ENCODE measurements at regions not wholly inside any gene's neighbourhood (a gene's known extent, or its start where the extent isn't known, plus 50 kb on each side); places are given as distances from the start of the nearest gene placed in this dataset.

DNA sequence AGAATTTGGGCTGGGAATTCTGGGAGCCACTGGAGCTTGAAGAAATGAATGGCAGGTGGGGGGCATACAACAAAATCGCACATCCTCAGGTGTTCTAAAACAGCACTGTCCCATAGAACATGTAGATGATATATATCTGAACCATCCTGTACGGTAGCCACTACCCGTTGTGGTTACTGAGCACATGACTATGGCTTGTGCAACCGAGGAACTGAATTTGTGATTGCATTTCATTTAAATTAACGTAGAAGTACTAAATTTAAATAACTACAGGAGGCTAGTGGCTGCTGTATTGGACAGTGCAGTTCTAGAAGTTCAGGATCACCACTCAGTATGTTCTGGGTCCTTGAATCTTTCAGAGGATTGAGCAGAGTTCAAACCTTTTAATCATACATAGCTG, 172.4 kb downstream of the PHETA1 start:
- TF ChIP-seq, protein P1, sequence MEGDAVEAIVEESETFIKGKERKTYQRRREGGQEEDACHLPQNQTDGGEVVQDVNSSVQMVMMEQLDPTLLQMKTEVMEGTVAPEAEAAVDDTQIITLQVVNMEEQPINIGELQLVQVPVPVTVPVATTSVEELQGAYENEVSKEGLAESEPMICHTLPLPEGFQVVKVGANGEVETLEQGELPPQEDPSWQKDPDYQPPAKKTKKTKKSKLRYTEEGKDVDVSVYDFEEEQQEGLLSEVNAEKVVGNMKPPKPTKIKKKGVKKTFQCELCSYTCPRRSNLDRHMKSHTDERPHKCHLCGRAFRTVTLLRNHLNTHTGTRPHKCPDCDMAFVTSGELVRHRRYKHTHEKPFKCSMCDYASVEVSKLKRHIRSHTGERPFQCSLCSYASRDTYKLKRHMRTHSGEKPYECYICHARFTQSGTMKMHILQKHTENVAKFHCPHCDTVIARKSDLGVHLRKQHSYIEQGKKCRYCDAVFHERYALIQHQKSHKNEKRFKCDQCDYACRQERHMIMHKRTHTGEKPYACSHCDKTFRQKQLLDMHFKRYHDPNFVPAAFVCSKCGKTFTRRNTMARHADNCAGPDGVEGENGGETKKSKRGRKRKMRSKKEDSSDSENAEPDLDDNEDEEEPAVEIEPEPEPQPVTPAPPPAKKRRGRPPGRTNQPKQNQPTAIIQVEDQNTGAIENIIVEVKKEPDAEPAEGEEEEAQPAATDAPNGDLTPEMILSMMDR (IDR thresholded peaks at IDR 0.05), result no peak
- no peak for TF ChIP-seq POLR2A (IDR thresholded peaks at IDR 0.05)

All from heart left ventricle (tissue), 13 donors.